Breast epithelium (tissue), 4 donors: ENCODE measurements at regions not wholly inside any gene's neighbourhood (a gene's known extent, or its start where the extent isn't known, plus 50 kb on each side); places are given as distances from the start of the nearest gene placed in this dataset.

Source experiments
- DNase-seq, 2 donors: peaks; one replicate each; pipeline ENCODE4 v3.0.0-alpha.2; 2019; ENCODE audit warnings: low spot score in 2 of 2
- H3K27ac ChIP-seq, 2 donors: fragments of 200-600 bp; sonication (generic) in 1 of 2; one replicate each; pipeline ENCODE4 v1.5.1; 2016 to 2019; ENCODE audit warnings: mild to moderate bottlenecking in 1 of 2
- H3K27me3 ChIP-seq, 2 donors: fragments of 200-600 bp; sonication (generic) in 1 of 2; one replicate each; pipeline versions ENCODE4 v1.5.1 to v1.6.0; 2017 to 2019; ENCODE audit warnings: control low read depth in 1 of 2, mild to moderate bottlenecking in 1 of 2
- H3K36me3 ChIP-seq: fragments of 200-600 bp; one replicate; pipeline ENCODE4 v1.5.1; 2019
- H3K4me1 ChIP-seq, 2 donors: fragments of 200-600 bp; sonication (generic); one replicate each; pipeline ENCODE4 v1.5.1; 2016 to 2019; ENCODE audit warnings: control low read depth in 1 of 2
- H3K4me3 ChIP-seq, 3 donors: fragments of 200-600 bp; sonication (generic); 1 replicate in 2 of 3; 2 replicates in 1 of 3; pipeline ENCODE4 v1.5.1; 2016 to 2019; ENCODE audit warnings: mild to moderate bottlenecking in 3 of 3, moderate library complexity in 2 of 3
- H3K9me3 ChIP-seq, 2 donors: fragments of 200-600 bp; sonication (generic) in 1 of 2; one replicate each; pipeline ENCODE4 v1.5.1; 2016 to 2019; ENCODE audit warnings: control low read depth in 1 of 2
- CTCF ChIP-seq, 3 donors: fragments of 450-650 bp; IDR thresholded peaks; one replicate each; pipeline ENCODE4 v1.5.1; 2016 to 2017; ENCODE audit warnings: antibody characterized with exemption in 3 of 3, mild to moderate bottlenecking in 3 of 3, moderate library complexity in 3 of 3
- POLR2A ChIP-seq: fragments of 450-650 bp; IDR thresholded peaks from one replicate; pipeline ENCODE4 v1.6.1; 2016; ENCODE audit warnings: antibody characterized with exemption, mild to moderate bottlenecking, moderate library complexity
- POLR2AphosphoS5 ChIP-seq, 3 donors: sonication (generic); formaldehyde crosslinking; IDR thresholded peaks; one replicate each; pipeline ENCODE4 v1.6.1; 2017; ENCODE audit warnings: antibody characterized with exemption in 3 of 3
- intact Hi-C: fragments of 100-400 bp; cut with DNase I; formaldehyde crosslinking; loops from one replicate; pipeline ENCODE4 v1.15.1; 2023; ENCODE audit warnings: low total_unique reads

- no peaks in the 10 kb centered on the region for H3K4me1 ChIP-seq
- TF ChIP-seq POLR2A (no peak), POLR2AphosphoS5 (IDR thresholded peaks at IDR 0.05) (no peak), CTCF (IDR thresholded peaks at IDR 0.05) (no peak)
- no peaks in the 10 kb centered on the region for H3K27me3 ChIP-seq
- H3K9me3 ChIP-seq, result no peaks in the 10 kb centered on the region
- no peak for DNase-seq
- H3K4me3 ChIP-seq, result no peak overlapping the region
- no peak overlapping the region for H3K27ac ChIP-seq
- intact Hi-C loops, result no loop called here
- no peaks in the 10 kb centered on the region for H3K36me3 ChIP-seq
Measured at GRCh38 chr16:80048250-80048649, 447.7 kb upstream of the MAF start.

DNA sequence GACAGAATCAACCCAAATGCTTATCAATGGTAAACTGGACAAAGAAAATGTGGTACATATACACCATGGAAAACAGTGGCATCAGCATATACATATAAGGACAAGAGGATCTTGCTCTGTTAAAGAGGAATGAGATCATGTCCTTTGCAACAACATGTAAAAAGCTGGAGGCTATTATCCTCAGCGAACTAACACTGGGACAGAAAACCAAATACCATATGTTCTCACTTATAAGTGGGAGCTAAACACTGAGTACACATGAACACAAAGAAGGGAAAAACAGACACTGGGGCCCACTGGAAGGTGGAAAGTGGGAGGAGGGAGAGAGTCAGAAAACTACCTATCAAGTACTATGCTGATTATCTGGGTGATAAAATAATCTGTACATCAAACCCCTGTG, 447.3 kb upstream of the MAF start:
- no peak overlapping the region for H3K4me3 ChIP-seq
- no peak overlapping the region for H3K27ac ChIP-seq
- no peaks in the 10 kb centered on the region for H3K4me1 ChIP-seq
- intact Hi-C loops, result no loop called here
- H3K27me3 ChIP-seq, result no peaks in the 10 kb centered on the region
- H3K9me3 ChIP-seq, result no peaks in the 10 kb centered on the region
- no peak for DNase-seq
- TF ChIP-seq POLR2A (no peak), POLR2AphosphoS5 (IDR thresholded peaks at IDR 0.05) (no peak), CTCF (IDR thresholded peaks at IDR 0.05) (no peak)
- no peaks in the 10 kb centered on the region for H3K36me3 ChIP-seq

GRCh38 chr16:80046848-80047247, 446.3 kb upstream of the MAF start:
- no peak for TF ChIP-seq POLR2A
- Histone ChIP-seq H3K27ac (no peak overlapping the region), H3K4me1 (no peaks in the 10 kb centered on the region), H3K36me3 (no peaks in the 10 kb centered on the region), H3K27me3 (no peaks in the 10 kb centered on the region), H3K4me3 (no peak overlapping the region), H3K9me3 (no peaks in the 10 kb centered on the region)
- intact Hi-C loops, result no loop called here
- DNase-seq, result no peak

DNA sequence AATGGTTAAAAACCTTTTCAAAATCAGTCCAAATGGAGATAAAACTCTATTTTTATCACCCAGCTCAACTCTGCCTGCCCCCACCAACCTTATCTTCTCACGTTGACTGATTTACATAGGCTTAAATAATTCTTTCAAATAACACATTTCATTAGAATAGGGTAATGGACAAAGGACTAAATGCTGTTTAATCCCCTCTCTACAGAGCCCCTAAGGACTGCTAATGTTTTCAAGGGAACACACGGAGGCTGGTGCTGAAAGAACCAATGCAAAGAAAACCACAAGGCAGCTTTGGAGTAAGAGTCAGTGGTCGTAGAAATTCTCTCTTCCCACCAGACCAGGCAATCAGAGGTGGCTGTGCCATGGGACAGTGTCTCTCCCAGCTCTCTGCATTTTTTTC, 445.7 kb upstream of the MAF start:
- no peaks in the 10 kb centered on the region for H3K9me3 ChIP-seq
- no peaks in the 10 kb centered on the region for H3K27me3 ChIP-seq
- no peak for DNase-seq
- H3K27ac ChIP-seq, result no peak overlapping the region
- no peak overlapping the region for H3K4me3 ChIP-seq
- intact Hi-C loops, result no loop called here
- H3K4me1 ChIP-seq, result no peaks in the 10 kb centered on the region
- TF ChIP-seq CTCF (IDR thresholded peaks at IDR 0.05) (no peak), POLR2AphosphoS5 (IDR thresholded peaks at IDR 0.05) (no peak), POLR2A (no peak)
- no peaks in the 10 kb centered on the region for H3K36me3 ChIP-seq

DNA sequence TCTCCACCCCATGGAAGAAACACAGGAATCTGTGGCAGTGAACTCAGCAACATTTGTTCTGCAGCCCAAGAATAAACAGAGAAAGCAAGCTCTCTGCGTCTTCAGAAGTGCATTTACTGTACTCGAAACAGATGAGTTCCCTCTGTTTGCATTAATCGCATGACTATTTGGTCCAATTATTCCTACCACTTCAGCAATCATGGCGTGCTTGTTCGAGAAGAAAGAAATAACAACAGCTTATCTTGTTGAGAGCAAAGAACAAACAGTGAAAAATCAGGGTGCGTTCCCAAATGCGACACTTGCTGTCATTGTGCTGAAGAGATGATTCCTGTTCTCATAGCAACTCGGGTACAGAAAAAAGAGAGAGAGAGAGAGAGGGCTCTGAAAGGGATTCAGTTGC, 445.3 kb upstream of the MAF start:
- Histone ChIP-seq H3K4me1 (no peaks in the 10 kb centered on the region), H3K9me3 (no peaks in the 10 kb centered on the region), H3K36me3 (no peaks in the 10 kb centered on the region), H3K27me3 (no peaks in the 10 kb centered on the region), H3K27ac (no peak overlapping the region), H3K4me3 (no peak overlapping the region)
- no peak for DNase-seq
- no peak for TF ChIP-seq CTCF (IDR thresholded peaks at IDR 0.05)
- TF ChIP-seq POLR2AphosphoS5 (IDR thresholded peaks at IDR 0.05), result no peak
- no peak for TF ChIP-seq POLR2A
- intact Hi-C loops, result no loop called here

- no peaks in the 10 kb centered on the region for H3K4me1 ChIP-seq
- no peaks in the 10 kb centered on the region for H3K36me3 ChIP-seq
- intact Hi-C loops, result no loop called here
- no peaks in the 10 kb centered on the region for H3K9me3 ChIP-seq
- no peak for DNase-seq
- TF ChIP-seq POLR2AphosphoS5 (IDR thresholded peaks at IDR 0.05) (no peak), POLR2A (no peak), CTCF (IDR thresholded peaks at IDR 0.05) (no peak)
- H3K27me3 ChIP-seq, result no peaks in the 10 kb centered on the region
- no peak overlapping the region for H3K27ac ChIP-seq
- H3K4me3 ChIP-seq, result no peak overlapping the region
Measured at GRCh38 chr16:80041410-80041809, 440.9 kb upstream of the MAF start.
